ENCODE measurements at regions not wholly inside any gene's neighbourhood (a gene's known extent, or its start where the extent isn't known, plus 50 kb on each side); places are given as distances from the start of the nearest gene placed in this dataset.
A peak's percentile ranks its signal among the peaks of the same experiment; 100 is the strongest.

DNA sequence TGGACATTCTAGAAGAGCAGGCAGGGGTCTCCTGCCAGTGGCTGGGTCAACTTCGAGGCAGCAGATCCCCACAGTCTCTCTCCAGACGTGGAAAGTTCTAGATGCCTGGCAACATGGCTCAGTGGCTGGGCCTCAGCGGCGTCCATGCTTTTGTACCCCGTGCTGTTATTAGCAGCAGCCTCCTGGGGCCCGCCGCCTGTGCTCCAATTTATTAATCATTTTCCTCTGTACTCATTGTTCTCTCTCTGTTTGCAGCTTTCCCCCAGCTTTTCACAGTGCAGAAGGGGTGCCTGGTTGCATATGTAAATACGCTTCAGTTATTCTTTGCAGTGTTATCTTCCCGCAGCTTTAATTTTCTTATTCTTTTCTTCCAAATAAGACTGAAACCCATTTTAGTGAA lies 515.1 kb downstream of the TBC1D22A start:
- DNase-seq: peak in 1 of 10 donors; percentile 47
- intact Hi-C loops (cut with DNase I): no loop called here

DNA sequence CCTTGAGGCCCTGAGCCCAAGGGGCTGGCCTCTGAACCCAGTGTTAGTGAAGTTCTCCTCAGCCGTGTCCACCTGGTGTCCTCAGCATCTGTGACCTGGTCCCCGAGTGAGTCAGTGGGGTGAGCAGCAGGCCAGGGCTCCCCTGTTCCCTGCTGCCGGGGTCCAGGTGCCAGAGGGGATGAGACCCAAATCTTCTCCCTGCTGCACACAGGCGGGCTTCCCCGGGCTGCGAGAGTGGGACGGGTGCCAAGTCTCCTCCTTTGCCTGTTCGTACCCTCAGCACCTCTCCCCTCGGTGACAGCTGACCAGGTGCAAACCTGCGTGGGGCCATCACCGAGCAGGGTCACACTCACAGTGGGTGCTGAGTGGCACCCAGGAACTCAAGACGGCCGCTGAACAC lies 514.5 kb downstream of the TBC1D22A start:
- peak in 1 of 10 donors; percentile 67 for DNase-seq
- intact Hi-C loops (cut with DNase I): no loop called here

DNA sequence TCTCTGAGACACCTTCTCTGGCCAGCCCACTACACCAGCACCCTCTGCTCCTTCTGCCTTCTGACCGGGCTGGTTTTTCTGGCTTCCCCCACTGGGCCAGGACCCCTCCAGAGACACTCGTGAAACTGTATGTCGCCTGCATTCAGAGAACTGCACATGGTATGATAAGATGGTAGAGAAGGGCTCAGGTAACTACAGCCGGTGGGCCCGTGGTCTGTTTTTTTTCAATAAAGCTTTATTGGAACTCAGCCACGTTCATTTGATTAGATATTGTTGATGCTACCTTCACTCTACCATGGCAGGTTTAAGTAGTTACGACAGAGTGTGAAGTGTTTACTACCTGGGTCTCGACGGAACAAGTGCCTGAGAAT lies 514.0 kb downstream of the TBC1D22A start:
- intact Hi-C loops (cut with DNase I): no loop called here
- DNase-seq: peak in 2 of 10 donors; percentile 16 to 39

DNA sequence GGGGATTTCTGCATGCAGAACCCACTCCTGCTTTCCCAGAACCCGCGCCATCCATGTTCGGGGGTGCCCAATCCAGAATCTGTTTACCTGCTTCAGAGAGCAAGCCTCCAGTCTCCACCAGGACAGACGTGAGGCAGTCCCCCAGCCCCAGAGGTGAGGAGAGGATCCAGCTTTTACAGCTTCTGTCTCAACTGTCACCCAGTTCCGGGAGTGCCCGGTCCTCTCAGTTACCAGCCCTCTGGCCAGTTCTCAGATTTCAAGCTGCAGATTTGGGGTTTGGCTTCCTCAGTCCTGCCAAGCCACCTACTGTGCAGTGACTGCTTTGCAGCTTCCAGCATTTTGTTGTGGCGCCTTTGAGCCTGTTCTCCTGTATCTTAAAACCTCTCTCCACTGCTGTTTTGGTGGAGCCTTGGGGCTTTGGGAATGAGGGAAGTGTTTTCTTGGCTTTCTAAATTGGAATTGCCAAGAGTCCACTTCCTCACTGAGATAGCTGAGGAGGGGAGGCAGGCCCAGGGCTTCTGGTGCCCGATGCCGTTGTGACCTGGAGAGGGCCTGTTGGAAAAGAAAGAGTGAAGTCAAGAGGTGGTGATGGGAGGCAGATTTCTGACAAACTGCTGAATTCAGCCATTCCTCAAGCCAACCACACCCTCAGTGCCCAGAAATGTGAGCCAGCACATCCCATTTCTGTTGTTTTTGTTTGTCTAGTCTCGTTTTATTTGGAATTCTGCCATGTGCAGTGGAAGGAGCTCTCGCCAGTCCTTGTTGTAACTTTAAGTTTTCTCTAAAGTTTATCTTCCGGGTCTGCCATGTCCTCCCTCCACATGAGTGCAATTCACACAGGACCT lies 513.4 kb downstream of the TBC1D22A start:
- intact Hi-C loops (cut with DNase I): no loop called here
- DNase-seq: peak in 2 of 10 donors; percentile 47 to 59

DNA sequence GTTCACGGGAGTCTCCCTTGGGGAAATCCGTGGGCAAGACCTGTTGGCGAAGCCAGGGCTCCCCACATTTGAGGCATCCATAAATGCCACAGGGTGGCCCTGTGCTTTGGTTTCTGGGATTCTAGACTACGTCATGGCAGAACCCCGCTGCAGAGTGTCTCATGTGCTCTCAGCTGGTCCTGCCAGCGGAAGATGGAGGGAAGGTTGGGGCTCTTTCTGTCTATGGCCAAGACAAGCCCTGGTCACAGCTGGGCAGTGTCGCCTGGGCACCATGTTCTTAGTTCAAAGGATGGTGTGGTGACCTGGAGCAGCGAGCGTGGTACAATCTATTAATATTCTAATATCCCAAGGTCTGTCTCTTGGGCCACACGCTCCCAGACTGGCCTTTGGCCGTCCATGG lies 511.7 kb downstream of the TBC1D22A start:
- intact Hi-C loops (cut with DNase I): no loop called here
- peak in 2 of 10 donors; percentile 30 to 36 for DNase-seq

DNA sequence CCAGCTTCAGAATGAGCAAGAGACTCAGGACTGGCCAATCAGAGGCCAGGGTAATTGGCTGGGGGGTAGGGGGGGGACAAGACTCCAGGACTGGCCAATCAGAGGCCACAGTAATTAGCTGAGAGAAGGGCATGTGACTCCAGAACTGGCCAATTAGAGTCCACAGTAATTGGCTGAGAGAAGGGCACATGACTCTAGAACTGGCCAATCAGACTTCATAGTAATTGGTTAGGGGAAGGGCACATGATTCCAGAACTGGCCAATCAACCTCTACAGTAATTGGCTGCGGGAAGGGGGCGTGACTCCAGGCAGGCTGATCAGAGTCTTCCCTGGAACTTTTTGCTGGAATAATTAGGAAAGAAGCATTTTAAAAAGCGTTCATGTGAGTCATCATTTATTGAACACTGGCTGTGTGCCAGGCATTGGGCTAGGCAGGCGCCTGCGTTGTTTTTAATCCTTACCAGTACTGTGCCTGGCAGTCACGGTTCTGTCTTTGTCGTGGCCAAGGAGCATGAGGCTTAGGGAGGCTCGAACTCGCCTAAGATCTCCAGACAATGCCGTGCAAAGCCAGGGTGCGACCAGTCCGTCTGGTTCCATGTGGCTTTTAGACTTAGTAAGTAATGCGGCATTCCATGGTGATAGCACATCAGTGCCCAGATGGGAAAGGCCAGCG lies 508.1 kb downstream of the TBC1D22A start:
- intact Hi-C loops (cut with DNase I): no loop called here
- DNase-seq: peak in 1 of 10 donors; percentile 26

DNA sequence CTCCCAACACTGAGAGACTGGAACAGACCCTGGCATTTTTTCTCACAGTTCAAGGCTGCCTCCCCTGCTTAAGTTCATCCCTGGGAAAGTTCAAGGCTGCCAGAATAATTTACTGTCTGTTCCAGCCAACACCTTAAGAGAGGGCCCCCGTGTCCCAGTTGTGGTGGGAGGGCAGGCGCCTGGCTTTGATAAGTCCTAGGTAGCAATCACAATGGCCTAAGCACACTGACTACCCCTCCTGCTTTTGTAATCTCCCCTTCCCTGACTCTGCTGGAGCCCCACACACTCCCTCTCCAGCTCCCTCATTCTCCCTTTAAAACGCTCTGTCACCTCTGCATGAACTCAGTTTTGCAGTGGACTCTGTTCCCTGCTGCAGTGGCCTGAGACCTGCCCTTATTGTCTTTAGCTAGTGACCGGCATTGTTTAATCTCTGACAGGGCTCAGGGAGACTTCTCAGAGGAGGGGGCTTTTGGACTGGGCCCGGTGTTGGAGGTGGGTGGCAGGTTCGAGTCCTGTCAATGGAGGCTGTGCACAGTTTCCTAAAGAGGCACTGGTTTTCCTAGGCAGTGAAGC lies 507.2 kb downstream of the TBC1D22A start:
- intact Hi-C loops (cut with DNase I): no loop called here
- DNase-seq: peak in 2 of 10 donors; percentile 21 to 46

DNA sequence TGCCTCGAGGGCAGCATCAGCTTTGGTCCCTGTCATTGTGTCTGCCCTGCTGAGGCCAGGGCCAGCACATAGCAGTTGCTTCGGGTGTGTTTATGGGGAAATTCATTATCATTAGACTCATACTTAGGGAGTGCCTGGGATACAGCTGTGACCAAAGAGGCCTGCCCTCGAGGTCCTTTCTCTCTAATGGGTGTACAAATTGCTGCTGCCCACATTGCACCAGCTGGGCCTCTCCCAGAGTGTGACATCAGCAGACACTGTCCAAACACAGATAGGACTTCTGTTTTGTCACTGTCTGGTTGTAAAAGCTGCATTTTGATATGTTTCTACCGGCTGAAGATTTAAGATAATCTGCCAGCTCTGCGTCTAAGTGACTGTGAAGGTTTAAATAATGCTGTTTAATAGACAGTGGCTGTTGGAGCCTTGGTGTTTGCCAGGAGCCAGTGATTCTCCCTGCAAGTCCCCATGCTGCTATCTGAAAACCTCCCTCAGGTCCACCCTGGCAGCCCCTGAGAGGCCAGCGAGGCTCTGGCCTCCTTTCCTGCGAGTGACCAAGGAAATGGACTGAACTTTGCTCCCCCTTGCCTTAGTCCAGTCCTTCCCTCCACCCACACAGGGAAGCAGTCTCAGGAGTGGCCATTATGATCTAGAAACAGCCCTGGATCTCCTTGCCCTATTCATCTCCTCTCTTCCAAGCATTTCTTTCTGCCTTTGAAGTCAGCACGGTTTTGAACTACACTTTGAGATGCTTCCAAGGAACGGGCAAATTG lies 505.2 kb downstream of the TBC1D22A start:
- no peak for DNase-seq

DNA sequence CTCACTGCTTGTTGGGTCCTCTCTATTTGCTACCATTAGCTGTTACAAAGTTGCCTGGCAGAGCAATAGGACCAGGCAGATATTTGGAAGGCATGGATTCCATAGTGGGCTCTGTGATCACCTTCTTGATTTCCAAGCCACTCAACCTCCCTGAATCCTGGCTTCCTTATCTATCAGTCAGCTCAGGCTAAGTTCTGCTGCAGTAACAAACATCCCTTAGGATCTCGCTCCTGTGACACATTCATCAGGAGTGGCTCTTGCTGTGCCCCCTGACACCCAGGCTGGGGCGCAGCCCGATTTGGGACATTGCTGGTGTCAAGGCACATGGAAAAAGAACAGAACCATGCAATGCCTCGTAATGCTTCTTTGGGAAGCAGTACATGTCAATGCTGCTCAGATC lies 503.9 kb downstream of the TBC1D22A start:
- DNase-seq: no peak
- intact Hi-C loops (cut with DNase I): no loop called here

More for the DNA sequence above, 505.2 kb downstream of the TBC1D22A start:
- intact Hi-C loops (cut with DNase I): no loop called here

DNA sequence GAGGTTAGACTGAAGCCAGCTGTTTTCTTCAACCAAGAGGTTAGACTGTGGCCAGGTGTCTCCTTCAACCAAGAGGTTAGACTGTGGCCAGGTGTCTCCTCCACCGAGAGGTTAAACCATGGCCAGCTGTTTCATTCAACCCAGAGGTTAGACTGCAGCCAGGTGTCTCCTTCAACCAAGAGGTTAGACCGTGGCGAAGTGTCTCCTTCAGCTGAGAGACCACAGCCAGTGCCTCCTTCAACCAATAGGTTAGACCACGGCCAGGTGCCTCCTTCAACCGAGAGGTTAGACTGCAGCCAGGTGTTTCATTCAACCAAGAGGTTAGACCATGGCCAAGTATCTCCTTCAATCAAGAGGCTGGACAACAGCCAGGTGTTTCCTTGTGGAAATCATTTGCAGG lies 498.1 kb downstream of the TBC1D22A start:
- DNase-seq: no peak
- intact Hi-C loops (cut with DNase I): no loop called here

DNA sequence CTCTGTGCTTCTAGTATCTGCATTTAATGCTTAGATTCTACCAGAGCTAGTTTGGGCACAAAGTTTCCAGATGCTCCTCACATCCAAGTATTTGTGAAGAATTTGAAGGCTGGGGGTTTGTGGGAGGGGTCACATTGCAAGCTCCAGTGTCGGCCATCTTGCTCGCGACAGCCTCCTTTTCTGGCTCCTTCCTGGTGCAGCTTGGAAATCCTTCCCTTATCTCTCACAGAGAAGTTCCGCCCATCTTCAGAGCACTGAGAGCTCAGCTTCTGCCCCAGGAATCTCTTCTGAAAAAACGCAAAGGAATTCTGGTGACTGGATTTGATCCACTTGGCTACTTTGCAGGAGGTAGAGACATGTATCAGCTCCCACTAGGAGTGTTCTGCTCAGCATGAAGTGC lies 497.5 kb downstream of the TBC1D22A start:
- intact Hi-C loops (cut with DNase I): no loop called here
- DNase-seq: no peak

DNA sequence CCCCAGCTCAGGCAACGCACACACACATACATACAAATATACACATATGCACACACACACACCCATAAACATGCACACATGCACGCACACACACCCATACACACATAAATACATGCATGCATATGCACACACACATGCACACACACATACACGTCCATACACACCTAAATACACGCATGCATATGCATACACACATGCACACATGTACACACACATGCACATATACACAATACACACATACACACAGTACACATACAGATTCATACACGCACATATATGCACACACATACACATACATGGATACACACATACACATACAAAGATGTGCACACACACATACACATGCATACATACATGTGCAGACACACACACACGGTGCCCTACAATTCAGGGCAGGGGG lies 496.6 kb downstream of the TBC1D22A start:
- no peak for DNase-seq
- intact Hi-C loops (cut with DNase I): no loop called here

DNA sequence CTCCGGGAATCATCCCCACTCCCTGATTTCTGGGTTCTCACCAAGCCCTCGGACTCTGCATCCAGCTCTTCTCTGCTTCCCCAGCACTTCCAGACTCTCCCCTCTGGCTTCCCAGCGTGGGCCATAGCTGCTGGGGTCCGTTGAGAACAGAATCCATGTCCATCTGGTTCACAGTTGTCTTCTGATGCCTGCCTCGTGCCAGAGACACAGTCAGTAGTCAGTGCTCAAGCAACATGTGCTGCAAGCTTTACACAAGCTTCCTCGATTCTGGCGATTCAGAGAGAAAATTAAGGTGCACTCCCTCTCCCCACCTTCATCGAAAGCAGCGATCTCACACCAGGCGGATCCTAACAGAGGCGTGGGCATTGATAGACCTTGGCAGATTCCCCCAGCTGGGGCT lies 495.5 kb downstream of the TBC1D22A start:
- no peak for DNase-seq
- intact Hi-C loops (cut with DNase I): no loop called here

DNA sequence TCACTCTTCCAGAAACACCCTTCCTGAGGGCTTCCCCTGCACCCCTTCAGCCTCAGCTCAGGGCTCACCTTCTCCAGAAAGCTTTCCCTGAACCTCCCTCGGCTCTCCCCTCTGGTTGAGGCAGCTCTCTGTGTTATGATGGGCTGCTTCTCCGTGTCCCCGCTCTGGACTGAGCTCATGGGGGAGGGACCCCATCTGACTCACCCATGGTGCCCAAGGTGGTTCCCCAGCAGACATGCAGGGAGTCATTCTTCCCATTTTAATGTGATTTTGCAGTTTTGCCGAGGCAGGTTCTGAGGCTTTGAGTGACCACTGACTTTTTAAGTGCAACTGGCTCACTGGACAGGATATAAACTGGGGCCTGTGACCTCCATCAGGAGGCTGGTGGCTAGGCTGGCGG lies 495.1 kb downstream of the TBC1D22A start:
- intact Hi-C loops (cut with DNase I): no loop called here
- DNase-seq: no peak

DNA sequence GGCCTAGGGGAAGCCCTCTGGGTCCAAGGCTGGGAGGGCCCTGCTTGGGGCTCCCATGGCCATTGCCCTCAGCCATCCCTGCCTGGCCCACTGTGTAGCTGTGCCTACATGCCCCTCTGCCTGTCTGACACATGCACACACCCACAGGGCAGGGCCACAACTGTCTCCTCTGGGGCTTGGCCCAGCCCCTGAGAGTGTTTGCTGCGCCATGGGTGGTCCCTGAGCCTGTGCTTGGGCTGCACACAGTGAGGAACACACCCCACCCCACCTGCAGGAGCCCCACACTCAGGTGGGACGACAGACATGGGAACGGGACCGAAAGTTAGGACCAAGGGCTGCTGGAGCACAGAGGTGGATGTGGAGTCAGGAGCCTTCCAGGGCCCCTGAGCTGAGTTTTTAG lies 489.5 kb downstream of the TBC1D22A start:
- DNase-seq: no peak

DNA sequence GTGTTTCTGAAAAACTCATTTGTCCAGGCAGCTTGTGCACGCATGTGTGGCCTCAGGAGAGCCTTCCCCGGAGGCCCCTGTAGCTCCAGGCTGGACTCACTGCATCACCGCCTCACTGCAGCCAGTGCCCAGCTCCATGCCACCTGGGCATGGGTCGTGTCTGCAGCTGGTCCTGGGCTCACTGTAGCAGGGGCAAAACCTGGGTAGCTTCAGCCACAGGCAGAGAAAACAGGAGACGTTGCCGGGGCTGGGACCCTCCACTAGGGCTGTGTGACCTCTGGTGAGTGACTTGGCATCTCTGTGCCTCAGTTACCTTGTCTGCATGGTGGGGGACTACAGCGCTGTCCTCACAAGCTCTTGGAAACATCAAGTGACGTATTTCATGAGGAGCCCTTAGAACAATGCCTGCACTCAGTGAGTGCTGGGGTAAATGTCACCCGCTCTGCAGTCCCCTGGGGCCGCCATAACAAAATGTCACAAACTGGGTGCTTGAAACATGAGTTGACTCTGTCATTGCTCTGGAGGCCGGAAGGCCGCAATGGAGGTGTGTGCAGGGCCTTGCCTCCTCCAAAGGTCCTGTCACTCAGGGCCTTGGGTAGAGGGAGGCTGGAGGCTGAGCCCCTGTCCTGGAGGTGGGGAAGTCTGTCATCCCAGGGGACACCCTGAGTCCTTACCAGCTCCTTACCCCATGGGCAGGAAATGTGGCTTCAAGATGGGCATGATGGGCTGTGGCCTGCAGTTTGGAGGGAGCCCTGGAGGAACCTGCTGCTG lies 488.7 kb downstream of the TBC1D22A start:
- DNase-seq: no peak
- intact Hi-C loops (cut with DNase I): no loop called here

More for the DNA sequence above, 489.5 kb downstream of the TBC1D22A start:
- intact Hi-C loops (cut with DNase I): no loop called here

DNA sequence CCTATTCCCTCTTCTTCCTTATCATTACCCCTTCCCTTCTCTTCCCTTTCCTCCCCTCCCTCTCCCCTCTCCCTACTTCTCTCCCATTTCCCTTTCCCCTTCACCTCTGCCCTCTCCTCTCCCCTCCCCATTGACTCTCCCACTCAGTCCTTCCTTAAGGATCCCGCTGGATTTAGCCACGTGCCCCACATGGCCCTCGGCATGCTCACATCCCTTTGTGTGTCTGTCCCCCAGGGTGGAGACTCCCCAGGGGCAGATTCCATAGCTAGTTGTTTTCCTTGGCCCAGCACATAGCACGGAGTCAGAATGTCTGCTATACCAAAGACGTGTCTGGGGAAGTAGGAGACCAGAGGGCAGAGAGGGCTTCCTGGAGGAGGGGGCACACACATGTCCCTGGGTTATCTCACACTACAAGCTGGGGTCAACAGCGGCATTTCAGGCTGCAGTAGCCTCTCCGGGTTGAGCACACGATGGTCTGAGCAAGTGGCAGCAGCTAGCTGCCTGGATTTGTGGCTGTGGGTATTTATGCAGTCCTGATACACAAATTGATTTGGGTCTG lies 487.0 kb downstream of the TBC1D22A start:
- DNase-seq: no peak
- intact Hi-C loops (cut with DNase I): no loop called here

DNA sequence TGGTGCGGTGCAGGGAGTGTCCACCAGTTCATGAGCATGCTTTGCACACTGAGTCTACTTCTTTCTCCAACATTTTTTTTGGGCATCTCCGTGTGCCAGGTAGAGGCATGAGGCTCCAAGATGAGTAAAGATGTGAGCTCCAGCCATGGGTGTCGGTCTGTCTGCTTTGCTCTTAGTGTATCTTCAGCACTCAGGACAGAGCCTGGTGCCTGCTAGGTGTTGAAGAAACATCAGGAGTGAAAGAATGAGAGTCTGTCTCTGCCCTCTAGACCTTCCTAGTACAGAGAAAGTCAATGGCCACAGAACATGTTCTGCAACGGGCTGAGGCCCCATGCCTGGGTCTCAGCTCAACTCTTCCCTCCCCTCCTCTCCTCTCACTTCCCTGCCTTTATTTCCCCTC lies 486.5 kb downstream of the TBC1D22A start:
- intact Hi-C loops (cut with DNase I): no loop called here
- DNase-seq: no peak

DNA sequence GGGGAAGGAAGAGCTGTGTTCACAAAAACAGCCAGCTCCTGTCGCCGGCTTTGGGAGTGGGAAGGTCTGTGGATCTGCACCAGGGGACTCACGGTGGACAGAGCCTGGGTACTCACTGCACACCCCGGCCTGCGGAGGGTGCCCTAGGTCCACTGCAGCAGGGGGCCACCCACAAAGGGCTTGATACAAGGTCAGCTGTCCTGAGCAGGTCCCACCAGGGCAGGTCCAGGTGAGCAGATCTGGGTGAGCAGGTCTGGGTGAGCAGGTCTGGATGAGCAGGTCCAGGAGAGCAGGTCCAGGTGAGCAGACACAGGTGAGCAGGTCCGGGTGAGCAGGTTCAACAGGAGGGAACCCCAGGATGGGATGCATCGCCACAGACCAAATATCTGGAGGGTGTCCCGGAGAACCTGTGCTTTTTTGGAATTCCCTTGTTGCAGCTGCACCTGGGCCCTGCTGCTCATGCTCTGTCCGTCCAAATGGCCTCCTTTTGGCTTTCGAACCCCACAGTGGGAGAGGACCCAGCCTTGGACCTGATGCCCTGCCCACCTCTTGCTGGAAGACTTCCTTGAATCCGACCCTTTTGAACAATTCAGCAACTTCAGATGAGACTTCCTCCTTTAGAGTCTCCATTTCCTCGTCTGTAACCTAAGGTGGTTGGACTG lies 485.3 kb downstream of the TBC1D22A start:
- DNase-seq: peak in 1 of 10 donors; percentile 85
- intact Hi-C loops (cut with DNase I): no loop called here

Measured in posterior cingulate gyrus (tissue), 11 donors.